ENCODE measurements at regions not wholly inside any gene's neighbourhood (a gene's known extent, or its start where the extent isn't known, plus 50 kb on each side); places are given as distances from the start of the nearest gene placed in this dataset.

GRCh38 chr11:128304666-128305485 is 282.5 kb downstream of the ETS1 start:
- TF ChIP-seq POLR2A (IDR thresholded peaks at IDR 0.05; ENCODE audit: low read depth, low read length) (no peak), POLR2AphosphoS5 (IDR thresholded peaks at IDR 0.05; ENCODE audit: low read depth, low read length) (no peak)
